ENCODE measurements at regions not wholly inside any gene's neighbourhood (a gene's known extent, or its start where the extent isn't known, plus 50 kb on each side); places are given as distances from the start of the nearest gene placed in this dataset.

- no peak for ATAC-seq
Observed at GRCh38 chr15:57849317-57849716, 142.8 kb downstream of the POLR2M start.

GRCh38 chr15:57854531-57854930, 148.0 kb downstream of the POLR2M start:
- TF ChIP-seq ZC3H10 (CRISPR knock-in tag; IDR thresholded peaks at IDR 0.05): no peak
- no peak for TF ChIP-seq SNAI2 (CRISPR knock-in tag; IDR thresholded peaks at IDR 0.05)
- no peak for TF ChIP-seq CSRNP3 (CRISPR knock-in tag; IDR thresholded peaks at IDR 0.05)
- TF ChIP-seq ARNTL (CRISPR knock-in tag; IDR thresholded peaks at IDR 0.05; ENCODE audit: borderline replicate concordance, low read depth): no peak
- no peak for TF ChIP-seq ZNF8 (CRISPR knock-in tag; IDR thresholded peaks at IDR 0.05)
- TF ChIP-seq PPARA (CRISPR knock-in tag; IDR thresholded peaks at IDR 0.05; ENCODE audit: borderline replicate concordance): no peak
- TF ChIP-seq TCF4 (CRISPR knock-in tag; IDR thresholded peaks at IDR 0.05; ENCODE audit: borderline replicate concordance): no peak
- no peak for TF ChIP-seq ZFP30 (CRISPR knock-in tag; IDR thresholded peaks at IDR 0.05)
- TF ChIP-seq ZFP3 (CRISPR knock-in tag; IDR thresholded peaks at IDR 0.05): no peak
- TF ChIP-seq ISL1 (CRISPR knock-in tag; IDR thresholded peaks at IDR 0.05): no peak
- TF ChIP-seq, protein P1, sequence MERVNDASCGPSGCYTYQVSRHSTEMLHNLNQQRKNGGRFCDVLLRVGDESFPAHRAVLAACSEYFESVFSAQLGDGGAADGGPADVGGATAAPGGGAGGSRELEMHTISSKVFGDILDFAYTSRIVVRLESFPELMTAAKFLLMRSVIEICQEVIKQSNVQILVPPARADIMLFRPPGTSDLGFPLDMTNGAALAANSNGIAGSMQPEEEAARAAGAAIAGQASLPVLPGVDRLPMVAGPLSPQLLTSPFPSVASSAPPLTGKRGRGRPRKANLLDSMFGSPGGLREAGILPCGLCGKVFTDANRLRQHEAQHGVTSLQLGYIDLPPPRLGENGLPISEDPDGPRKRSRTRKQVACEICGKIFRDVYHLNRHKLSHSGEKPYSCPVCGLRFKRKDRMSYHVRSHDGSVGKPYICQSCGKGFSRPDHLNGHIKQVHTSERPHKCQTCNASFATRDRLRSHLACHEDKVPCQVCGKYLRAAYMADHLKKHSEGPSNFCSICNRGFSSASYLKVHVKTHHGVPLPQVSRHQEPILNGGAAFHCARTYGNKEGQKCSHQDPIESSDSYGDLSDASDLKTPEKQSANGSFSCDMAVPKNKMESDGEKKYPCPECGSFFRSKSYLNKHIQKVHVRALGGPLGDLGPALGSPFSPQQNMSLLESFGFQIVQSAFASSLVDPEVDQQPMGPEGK (CRISPR knock-in tag; IDR thresholded peaks at IDR 0.05; ENCODE audit: borderline replicate concordance): no peak
- TF ChIP-seq OSR1 (CRISPR knock-in tag; IDR thresholded peaks at IDR 0.05): no peak
- TF ChIP-seq ZNF70 (CRISPR knock-in tag; IDR thresholded peaks at IDR 0.05): no peak
- no peak for TF ChIP-seq TOX (CRISPR knock-in tag; IDR thresholded peaks at IDR 0.05; ENCODE audit: borderline replicate concordance)
- TF ChIP-seq GLIS3 (CRISPR knock-in tag; IDR thresholded peaks at IDR 0.05): no peak
- TF ChIP-seq CSDC2 (CRISPR knock-in tag; IDR thresholded peaks at IDR 0.05): no peak
- no peak for TF ChIP-seq BACH2 (CRISPR knock-in tag; IDR thresholded peaks at IDR 0.05; ENCODE audit: borderline replicate concordance)
- TF ChIP-seq, protein P2, sequence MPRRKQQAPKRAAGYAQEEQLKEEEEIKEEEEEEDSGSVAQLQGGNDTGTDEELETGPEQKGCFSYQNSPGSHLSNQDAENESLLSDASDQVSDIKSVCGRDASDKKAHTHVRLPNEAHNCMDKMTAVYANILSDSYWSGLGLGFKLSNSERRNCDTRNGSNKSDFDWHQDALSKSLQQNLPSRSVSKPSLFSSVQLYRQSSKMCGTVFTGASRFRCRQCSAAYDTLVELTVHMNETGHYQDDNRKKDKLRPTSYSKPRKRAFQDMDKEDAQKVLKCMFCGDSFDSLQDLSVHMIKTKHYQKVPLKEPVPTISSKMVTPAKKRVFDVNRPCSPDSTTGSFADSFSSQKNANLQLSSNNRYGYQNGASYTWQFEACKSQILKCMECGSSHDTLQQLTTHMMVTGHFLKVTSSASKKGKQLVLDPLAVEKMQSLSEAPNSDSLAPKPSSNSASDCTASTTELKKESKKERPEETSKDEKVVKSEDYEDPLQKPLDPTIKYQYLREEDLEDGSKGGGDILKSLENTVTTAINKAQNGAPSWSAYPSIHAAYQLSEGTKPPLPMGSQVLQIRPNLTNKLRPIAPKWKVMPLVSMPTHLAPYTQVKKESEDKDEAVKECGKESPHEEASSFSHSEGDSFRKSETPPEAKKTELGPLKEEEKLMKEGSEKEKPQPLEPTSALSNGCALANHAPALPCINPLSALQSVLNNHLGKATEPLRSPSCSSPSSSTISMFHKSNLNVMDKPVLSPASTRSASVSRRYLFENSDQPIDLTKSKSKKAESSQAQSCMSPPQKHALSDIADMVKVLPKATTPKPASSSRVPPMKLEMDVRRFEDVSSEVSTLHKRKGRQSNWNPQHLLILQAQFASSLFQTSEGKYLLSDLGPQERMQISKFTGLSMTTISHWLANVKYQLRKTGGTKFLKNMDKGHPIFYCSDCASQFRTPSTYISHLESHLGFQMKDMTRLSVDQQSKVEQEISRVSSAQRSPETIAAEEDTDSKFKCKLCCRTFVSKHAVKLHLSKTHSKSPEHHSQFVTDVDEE (CRISPR knock-in tag; IDR thresholded peaks at IDR 0.05): no peak
- no peak for TF ChIP-seq ZNF565 (CRISPR knock-in tag; conservative IDR thresholded peaks at IDR 0.05; ENCODE audit: low read depth)
- ATAC-seq: no peak

More at GRCh38 chr15:57849317-57849716, 142.8 kb downstream of the POLR2M start:
- no peak for TF ChIP-seq POU6F1 (CRISPR knock-in tag; IDR thresholded peaks at IDR 0.05; ENCODE audit: borderline replicate concordance, low read depth)
- TF ChIP-seq SNAI2 (CRISPR knock-in tag; IDR thresholded peaks at IDR 0.05): no peak
- TF ChIP-seq GLIS3 (CRISPR knock-in tag; IDR thresholded peaks at IDR 0.05): no peak
- no peak for TF ChIP-seq ZC3H10 (CRISPR knock-in tag; IDR thresholded peaks at IDR 0.05)

DNA sequence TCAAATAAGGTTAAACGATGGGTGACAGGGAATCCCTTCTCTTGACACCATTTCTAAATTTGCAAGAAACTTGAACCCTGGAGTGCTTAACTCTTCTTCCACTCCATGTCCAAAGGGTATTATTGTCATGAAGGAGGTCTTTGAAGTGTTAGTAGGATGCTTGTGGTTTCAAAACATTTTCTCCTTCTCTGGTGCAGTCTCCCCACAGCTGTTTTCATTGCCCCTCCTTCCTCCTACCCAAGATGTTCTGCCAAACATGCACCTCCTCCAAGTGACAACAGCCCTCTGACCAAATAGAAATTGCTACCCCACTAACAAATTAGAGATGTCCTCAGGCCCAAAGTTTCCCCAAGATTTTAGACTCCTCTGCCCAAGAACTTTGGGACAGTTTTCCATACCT, 151.4 kb downstream of the POLR2M start:
- ATAC-seq: no peak
- TF ChIP-seq CSRNP3 (CRISPR knock-in tag; IDR thresholded peaks at IDR 0.05) (no peak), ISL1 (CRISPR knock-in tag; IDR thresholded peaks at IDR 0.05) (no peak), ZC3H10 (CRISPR knock-in tag; IDR thresholded peaks at IDR 0.05) (no peak), POU6F1 (CRISPR knock-in tag; IDR thresholded peaks at IDR 0.05; ENCODE audit: borderline replicate concordance, low read depth) (no peak), TCF4 (CRISPR knock-in tag; IDR thresholded peaks at IDR 0.05; ENCODE audit: borderline replicate concordance) (no peak), RARB (CRISPR knock-in tag; IDR thresholded peaks at IDR 0.05) (no peak), ZFP30 (CRISPR knock-in tag; IDR thresholded peaks at IDR 0.05) (no peak)
